HG03521 (cell line): ENCODE measurements at regions not wholly inside any gene's neighbourhood (a gene's known extent, or its start where the extent isn't known, plus 50 kb on each side); places are given as distances from the start of the nearest gene placed in this dataset.

Experiments used
- ATAC-seq: cut with Tn5 transposase; IDR thresholded peaks from one replicate; pipeline ENCODE4 v1.9.1; 2021; ENCODE audit warnings: mild to moderate bottlenecking, moderate library complexity; ENCODE audit not compliant: unreplicated experiment

DNA sequence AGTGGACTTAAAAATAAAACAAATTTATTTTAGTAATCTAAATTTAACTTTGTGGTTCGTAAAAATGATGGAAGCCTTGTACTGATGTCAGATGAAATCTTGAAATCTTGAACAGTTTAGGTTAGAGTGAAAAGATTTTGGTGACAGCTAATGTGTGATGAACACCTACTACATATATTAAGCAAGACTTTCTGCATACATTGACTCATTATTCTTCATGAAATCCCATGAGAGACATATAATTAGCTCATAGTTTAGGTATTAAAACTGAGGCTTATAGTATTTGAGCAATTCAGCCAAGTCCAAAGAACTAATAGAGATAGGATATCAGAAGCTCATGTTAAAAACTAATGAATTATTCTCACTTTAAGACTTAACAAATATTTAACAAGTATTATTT, 66.9 kb upstream of the PCDH7 start:
- ATAC-seq: no peak

- no peak for ATAC-seq
These were observed 63.3 kb upstream of the PCDH7 start for GRCh38 chr4:30656828-30657227.

DNA sequence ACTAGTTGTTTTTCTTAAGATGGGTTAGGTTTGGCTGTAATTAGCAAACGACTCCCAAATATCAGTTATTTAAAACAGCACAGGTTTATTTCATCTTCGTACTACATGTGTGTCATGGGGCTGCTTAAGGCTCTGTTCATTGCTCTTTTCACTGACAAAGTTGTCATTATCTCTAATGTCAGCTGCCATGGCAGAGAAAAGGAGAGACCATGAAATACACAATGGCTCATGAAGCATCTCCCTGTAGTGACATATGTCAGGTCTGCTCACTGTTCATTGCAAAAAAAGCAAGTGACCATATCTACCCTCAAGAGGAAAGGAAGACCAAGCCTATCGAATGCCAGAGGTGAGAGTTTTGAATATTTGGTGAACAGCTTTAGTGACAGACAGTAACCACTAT, 52.2 kb upstream of the PCDH7 start:
- no peak for ATAC-seq

DNA sequence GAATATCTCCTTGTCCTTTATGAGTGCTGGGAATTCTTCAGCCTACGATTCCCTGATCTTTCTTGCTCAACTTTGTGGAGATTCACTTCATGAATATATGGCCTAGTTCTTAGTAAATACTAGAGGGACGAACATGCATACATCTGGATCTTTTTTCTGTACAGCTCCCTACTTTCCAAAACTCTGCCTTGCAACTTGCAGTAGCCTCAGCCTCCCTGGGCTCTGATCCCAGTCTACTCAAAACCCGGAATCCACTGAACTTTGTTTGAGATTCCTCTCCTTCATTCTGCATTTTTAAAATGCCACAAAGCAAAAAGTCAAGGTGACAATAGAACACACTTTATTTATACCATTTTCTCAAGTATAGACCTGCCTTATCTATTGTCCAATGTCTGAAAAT, 50.0 kb upstream of the PCDH7 start:
- ATAC-seq: no peak
